AG10803 (cell line): ENCODE measurements at regions not wholly inside any gene's neighbourhood (a gene's known extent, or its start where the extent isn't known, plus 50 kb on each side); places are given as distances from the start of the nearest gene placed in this dataset.

ENCODE experiments used
- DNase-seq: peaks from one replicate; pipeline ENCODE4 v3.0.0; 2010; ENCODE audit warnings: low read depth
- H3K4me3 ChIP-seq: 2 replicates; pipeline ENCODE4 v1.5.1; 2011; ENCODE audit warnings: mild to moderate bottlenecking, low read length, control low read depth
- CTCF ChIP-seq: conservative IDR thresholded peaks from 2 replicates; pipeline ENCODE4 v1.5.1; 2011; ENCODE audit warnings: mild to moderate bottlenecking, low read length, control low read depth, inconsistent platforms

GRCh38 chr13:99690426-99691174, 189.3 kb downstream of the TM9SF2 start:
- no peak for TF ChIP-seq CTCF
- no peak overlapping the region for H3K4me3 ChIP-seq
- DNase-seq = no peak

GRCh38 chr13:99689955-99690354, 188.7 kb downstream of the TM9SF2 start:
- H3K4me3 ChIP-seq = no peak overlapping the region
- no peak for DNase-seq
- TF ChIP-seq CTCF = no peak

- no peak for DNase-seq
- H3K4me3 ChIP-seq = no peak overlapping the region
- TF ChIP-seq CTCF = no peak
Measured at GRCh38 chr13:99688776-99689175, 187.5 kb downstream of the TM9SF2 start.

- no peak for TF ChIP-seq CTCF
- H3K4me3 ChIP-seq = no peak overlapping the region
- peak; percentile 19 for DNase-seq
Measured at GRCh38 chr13:99687723-99688397, 186.6 kb downstream of the TM9SF2 start.

GRCh38 chr13:99686944-99687411, 185.7 kb downstream of the TM9SF2 start:
- DNase-seq = no peak
- TF ChIP-seq CTCF = no peak
- H3K4me3 ChIP-seq = no peak overlapping the region

- no peak for TF ChIP-seq CTCF
- no peak overlapping the region for H3K4me3 ChIP-seq
- DNase-seq = peak; percentile 12
Measured at GRCh38 chr13:99686157-99686572, 184.9 kb downstream of the TM9SF2 start.

- no peak for DNase-seq
Measured at GRCh38 chr13:99681695-99682094, 180.4 kb downstream of the TM9SF2 start.

More at GRCh38 chr13:99681695-99682094, 180.4 kb downstream of the TM9SF2 start:
- H3K4me3 ChIP-seq = no peak overlapping the region
- no peak for TF ChIP-seq CTCF
